Neural cell (in vitro differentiated cells): ENCODE measurements at regions not wholly inside any gene's neighbourhood (a gene's known extent, or its start where the extent isn't known, plus 50 kb on each side); places are given as distances from the start of the nearest gene placed in this dataset.

ENCODE experiments used
- H2AFZ ChIP-seq: fragments of 200-600, 300-800 bp; sonication (generic), shearing (Covaris generic); 2 replicates; pipeline ENCODE4 v1.6.0; 2014; ENCODE audit warnings: low read depth, mild to moderate bottlenecking, antibody characterized with exemption, low read length, moderate library complexity
- H3F3A ChIP-seq: fragments of 200-600 bp; shearing (Covaris generic); 2 replicates; pipeline ENCODE4 v1.6.1; 2016; ENCODE audit warnings: mild to moderate bottlenecking, moderate library complexity, mixed read lengths, antibody characterized with exemption, low read length; ENCODE audit not compliant: insufficient read depth, poor library complexity, severe bottlenecking
- H3K27ac ChIP-seq: fragments of 200-600, 300-800 bp; sonication (generic), shearing (Covaris generic); 2 replicates; pipeline ENCODE4 v1.5.1; 2014; ENCODE audit warnings: mild to moderate bottlenecking, low read length, moderate library complexity
- H3K27me3 ChIP-seq: fragments of 300-800, 200-600 bp; sonication (generic), shearing (Covaris generic); 2 replicates; pipeline ENCODE4 v1.6.0; 2014; ENCODE audit warnings: mild to moderate bottlenecking, low read depth, low read length, moderate library complexity; ENCODE audit not compliant: insufficient read depth
- H3K36me3 ChIP-seq: fragments of 300-800, 200-600 bp; sonication (generic), shearing (Covaris generic); 2 replicates; pipeline ENCODE4 v1.5.1; 2014; ENCODE audit warnings: mild to moderate bottlenecking, antibody characterized with exemption, low read length, moderate library complexity; ENCODE audit not compliant: insufficient read depth
- H3K4me2 ChIP-seq: fragments of 300-800, 200-600 bp; sonication (generic), shearing (Covaris generic); 2 replicates; pipeline ENCODE4 v1.6.0; 2014; ENCODE audit warnings: mild to moderate bottlenecking, low read length
- H3K4me3 ChIP-seq: fragments of 300-800, 200-600 bp; sonication (generic), shearing (Covaris generic); 2 replicates; pipeline ENCODE4 v1.5.1; 2014; ENCODE audit warnings: mild to moderate bottlenecking, low read length, moderate library complexity
- H3K79me2 ChIP-seq: fragments of 200-600 bp; shearing (Covaris generic); replicated peaks from 2 replicates; pipeline ENCODE4 v1.6.0; 2014; ENCODE audit warnings: mild to moderate bottlenecking, low read length, moderate library complexity; ENCODE audit not compliant: insufficient read depth
- H3K9ac ChIP-seq: fragments of 300-800, 200-600 bp; sonication (generic), shearing (Covaris generic); 2 replicates; pipeline ENCODE4 v1.6.1; 2016; ENCODE audit warnings: mild to moderate bottlenecking, low read length, mixed read lengths
- H3K9me2 ChIP-seq: fragments of 200-600 bp; shearing (Covaris generic); 2 replicates; pipeline ENCODE4 v1.6.1; 2016; ENCODE audit warnings: mild to moderate bottlenecking, low read length, mixed read lengths; ENCODE audit not compliant: insufficient read depth
- H3K9me3 ChIP-seq: fragments of 200-600, 300-800 bp; sonication (generic), shearing (Covaris generic); 2 replicates; pipeline ENCODE4 v1.6.1; 2016; ENCODE audit warnings: mild to moderate bottlenecking, mixed run types, low read length, moderate library complexity, mixed read lengths
- H4K20me1 ChIP-seq: fragments of 200-600 bp; shearing (Covaris generic); 2 replicates; pipeline ENCODE4 v1.6.1; 2016; ENCODE audit warnings: mild to moderate bottlenecking, mixed run types; ENCODE audit not compliant: insufficient read depth
- CTCF ChIP-seq: fragments of 450-650 bp; IDR thresholded peaks from 2 replicates; pipeline ENCODE4 v1.5.1; 2014; ENCODE audit warnings: antibody characterized with exemption, mild to moderate bottlenecking, moderate library complexity; ENCODE audit not compliant: poor library complexity, severe bottlenecking
- EP300 ChIP-seq: fragments of 450-650 bp; conservative IDR thresholded peaks from 2 replicates; pipeline ENCODE4 v1.6.1; 2014; ENCODE audit warnings: antibody characterized with exemption, mild to moderate bottlenecking, moderate library complexity; ENCODE audit not compliant: poor library complexity, severe bottlenecking
- EZH2 ChIP-seq: fragments of 200-600, 300-800 bp; shearing (Covaris generic), sonication (generic); IDR thresholded peaks from 2 replicates; pipeline ENCODE4 v1.6.1; 2014; ENCODE audit warnings: antibody characterized with exemption, low read length, borderline replicate concordance, mild to moderate bottlenecking; ENCODE audit not compliant: insufficient read depth, poor library complexity, severe bottlenecking
- MXI1 ChIP-seq: fragments of 450-650 bp; conservative IDR thresholded peaks from 2 replicates; pipeline ENCODE4 v1.6.1; 2014; ENCODE audit warnings: antibody characterized with exemption, mild to moderate bottlenecking; ENCODE audit not compliant: poor library complexity, severe bottlenecking
- POLR2AphosphoS5 ChIP-seq: IDR thresholded peaks from 2 replicates; pipeline ENCODE4 v1.6.1; 2012
- RAD21 ChIP-seq: fragments of 450-650 bp; conservative IDR thresholded peaks from 2 replicates; pipeline ENCODE4 v1.6.1; 2014; ENCODE audit warnings: antibody characterized with exemption, mild to moderate bottlenecking, moderate library complexity
- SMC3 ChIP-seq: fragments of 450-650 bp; conservative IDR thresholded peaks from 2 replicates; pipeline ENCODE4 v1.6.1; 2014; ENCODE audit warnings: antibody characterized with exemption, mild to moderate bottlenecking, moderate library complexity; ENCODE audit not compliant: poor library complexity
- TAF1 ChIP-seq: IDR thresholded peaks from 2 replicates; pipeline ENCODE4 v1.6.1; 2012; ENCODE audit warnings: low read depth
- TF ChIP-seq, protein P1 (sequence below): IDR thresholded peaks from 2 replicates; pipeline ENCODE4 v1.6.1; 2012; ENCODE audit warnings: borderline replicate concordance

GRCh38 chr7:140269004-140269638, 92.3 kb upstream of the KDM7A start:
- H3K36me3 ChIP-seq = no peaks in the 10 kb centered on the region
- no peaks in the 10 kb centered on the region for H3K27me3 ChIP-seq
- TF ChIP-seq EP300 = no peak
- no peak for TF ChIP-seq RAD21
- TF ChIP-seq, protein P1, sequence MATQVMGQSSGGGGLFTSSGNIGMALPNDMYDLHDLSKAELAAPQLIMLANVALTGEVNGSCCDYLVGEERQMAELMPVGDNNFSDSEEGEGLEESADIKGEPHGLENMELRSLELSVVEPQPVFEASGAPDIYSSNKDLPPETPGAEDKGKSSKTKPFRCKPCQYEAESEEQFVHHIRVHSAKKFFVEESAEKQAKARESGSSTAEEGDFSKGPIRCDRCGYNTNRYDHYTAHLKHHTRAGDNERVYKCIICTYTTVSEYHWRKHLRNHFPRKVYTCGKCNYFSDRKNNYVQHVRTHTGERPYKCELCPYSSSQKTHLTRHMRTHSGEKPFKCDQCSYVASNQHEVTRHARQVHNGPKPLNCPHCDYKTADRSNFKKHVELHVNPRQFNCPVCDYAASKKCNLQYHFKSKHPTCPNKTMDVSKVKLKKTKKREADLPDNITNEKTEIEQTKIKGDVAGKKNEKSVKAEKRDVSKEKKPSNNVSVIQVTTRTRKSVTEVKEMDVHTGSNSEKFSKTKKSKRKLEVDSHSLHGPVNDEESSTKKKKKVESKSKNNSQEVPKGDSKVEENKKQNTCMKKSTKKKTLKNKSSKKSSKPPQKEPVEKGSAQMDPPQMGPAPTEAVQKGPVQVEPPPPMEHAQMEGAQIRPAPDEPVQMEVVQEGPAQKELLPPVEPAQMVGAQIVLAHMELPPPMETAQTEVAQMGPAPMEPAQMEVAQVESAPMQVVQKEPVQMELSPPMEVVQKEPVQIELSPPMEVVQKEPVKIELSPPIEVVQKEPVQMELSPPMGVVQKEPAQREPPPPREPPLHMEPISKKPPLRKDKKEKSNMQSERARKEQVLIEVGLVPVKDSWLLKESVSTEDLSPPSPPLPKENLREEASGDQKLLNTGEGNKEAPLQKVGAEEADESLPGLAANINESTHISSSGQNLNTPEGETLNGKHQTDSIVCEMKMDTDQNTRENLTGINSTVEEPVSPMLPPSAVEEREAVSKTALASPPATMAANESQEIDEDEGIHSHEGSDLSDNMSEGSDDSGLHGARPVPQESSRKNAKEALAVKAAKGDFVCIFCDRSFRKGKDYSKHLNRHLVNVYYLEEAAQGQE = no peak
- no peak for TF ChIP-seq CTCF
- TF ChIP-seq TAF1 = no peak
- no peak for TF ChIP-seq SMC3
- TF ChIP-seq POLR2AphosphoS5 = no peak
- no peak for TF ChIP-seq EZH2
- TF ChIP-seq MXI1 = no peak
- H3K9me2 ChIP-seq = no peaks in the 10 kb centered on the region
- no peak overlapping the region for H2AFZ ChIP-seq
- H3K27ac ChIP-seq = no peak overlapping the region
- no peak overlapping the region for H3K9ac ChIP-seq
- H3K4me2 ChIP-seq = no peak overlapping the region
- no peaks in the 10 kb centered on the region for H3F3A ChIP-seq
- no peaks in the 10 kb centered on the region for H3K79me2 ChIP-seq
- no peaks in the 10 kb centered on the region for H4K20me1 ChIP-seq
- no peaks in the 10 kb centered on the region for H3K9me3 ChIP-seq
- H3K4me3 ChIP-seq = no peak overlapping the region

- Histone ChIP-seq H2AFZ (no peak overlapping the region), H4K20me1 (no peaks in the 10 kb centered on the region), H3K9me2 (no peaks in the 10 kb centered on the region), H3F3A (no peaks in the 10 kb centered on the region), H3K9ac (no peak overlapping the region), H3K9me3 (no peaks in the 10 kb centered on the region), H3K36me3 (no peaks in the 10 kb centered on the region), H3K27me3 (no peaks in the 10 kb centered on the region), H3K79me2 (no peaks in the 10 kb centered on the region), H3K4me2 (no peak overlapping the region), H3K27ac (no peak overlapping the region), H3K4me3 (no peak overlapping the region)
- TF ChIP-seq CTCF = no peak
- TF ChIP-seq, protein P1 = no peak
Measured at GRCh38 chr7:140267381-140268226, 90.8 kb upstream of the KDM7A start.
